ENCODE measurements at regions not wholly inside any gene's neighbourhood (a gene's known extent, or its start where the extent isn't known, plus 50 kb on each side); places are given as distances from the start of the nearest gene placed in this dataset.

DNA sequence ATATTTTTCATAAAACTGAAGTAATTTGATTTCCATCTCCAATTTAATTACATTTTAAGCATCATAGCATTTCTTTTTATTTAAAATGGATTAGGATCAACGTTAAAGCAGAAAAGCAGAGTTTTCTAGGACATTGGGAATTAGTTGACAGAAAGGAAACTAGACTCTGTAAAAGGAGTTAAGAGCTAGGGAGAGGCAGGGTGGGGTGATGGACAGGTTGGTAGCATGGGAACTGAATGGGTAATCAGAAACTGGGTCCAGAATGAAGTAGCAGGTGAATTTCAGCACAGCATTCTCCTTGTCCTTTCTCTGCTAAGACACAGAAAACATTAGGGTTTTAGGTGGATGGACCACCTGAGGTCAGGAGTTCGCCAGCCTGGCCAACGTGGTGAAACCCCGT, 97.6 kb downstream of the ANAPC4 start:
- intact Hi-C loops (cut with DNase I): no loop called here
- no peak for TF ChIP-seq POLR2A (IDR thresholded peaks at IDR 0.05)
- TF ChIP-seq, protein P1, sequence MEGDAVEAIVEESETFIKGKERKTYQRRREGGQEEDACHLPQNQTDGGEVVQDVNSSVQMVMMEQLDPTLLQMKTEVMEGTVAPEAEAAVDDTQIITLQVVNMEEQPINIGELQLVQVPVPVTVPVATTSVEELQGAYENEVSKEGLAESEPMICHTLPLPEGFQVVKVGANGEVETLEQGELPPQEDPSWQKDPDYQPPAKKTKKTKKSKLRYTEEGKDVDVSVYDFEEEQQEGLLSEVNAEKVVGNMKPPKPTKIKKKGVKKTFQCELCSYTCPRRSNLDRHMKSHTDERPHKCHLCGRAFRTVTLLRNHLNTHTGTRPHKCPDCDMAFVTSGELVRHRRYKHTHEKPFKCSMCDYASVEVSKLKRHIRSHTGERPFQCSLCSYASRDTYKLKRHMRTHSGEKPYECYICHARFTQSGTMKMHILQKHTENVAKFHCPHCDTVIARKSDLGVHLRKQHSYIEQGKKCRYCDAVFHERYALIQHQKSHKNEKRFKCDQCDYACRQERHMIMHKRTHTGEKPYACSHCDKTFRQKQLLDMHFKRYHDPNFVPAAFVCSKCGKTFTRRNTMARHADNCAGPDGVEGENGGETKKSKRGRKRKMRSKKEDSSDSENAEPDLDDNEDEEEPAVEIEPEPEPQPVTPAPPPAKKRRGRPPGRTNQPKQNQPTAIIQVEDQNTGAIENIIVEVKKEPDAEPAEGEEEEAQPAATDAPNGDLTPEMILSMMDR (IDR thresholded peaks at IDR 0.05): no peak
- Histone ChIP-seq H3K27ac (no peak overlapping the region), H3K4me1 (no peaks in the 10 kb centered on the region), H3K27me3 (no peaks in the 10 kb centered on the region), H3K4me3 (no peak overlapping the region), H3K36me3 (replicated peaks in 1 of 2; ENCODE audit: insufficient read depth in 1 of 2, low read depth in 2 of 2) (no peaks in the 10 kb centered on the region), H3K9me3 (peaks cover 0 to 5% (median 0%) of the 10 kb centered on the region in 3 donors)
- WGBS, 2 donors: 78 to 80% methylated on average over 4 of the region's 4 CpGs
- ATAC-seq (no peak), DNase-seq (no peak)

- WGBS, 2 donors: 24 to 27% methylated on average over 1 of the region's 1 CpG
- Histone ChIP-seq H3K27me3 (no peaks in the 10 kb centered on the region), H3K36me3 (replicated peaks in 1 of 2; ENCODE audit: insufficient read depth in 1 of 2, low read depth in 2 of 2) (no peaks in the 10 kb centered on the region), H3K4me3 (no peak overlapping the region), H3K27ac (no peak overlapping the region), H3K9me3 (peaks cover 0 to 5% (median 0%) of the 10 kb centered on the region in 3 donors), H3K4me1 (no peaks in the 10 kb centered on the region)
- no peak for ATAC-seq
- DNase-seq: no peak
- TF ChIP-seq, protein P1 (IDR thresholded peaks at IDR 0.05): no peak
- TF ChIP-seq POLR2A (IDR thresholded peaks at IDR 0.05): no peak
- intact Hi-C loops (cut with DNase I): no loop called here
These were observed 100.2 kb downstream of the ANAPC4 start for GRCh38 chr4:25477221-25477620.

DNA sequence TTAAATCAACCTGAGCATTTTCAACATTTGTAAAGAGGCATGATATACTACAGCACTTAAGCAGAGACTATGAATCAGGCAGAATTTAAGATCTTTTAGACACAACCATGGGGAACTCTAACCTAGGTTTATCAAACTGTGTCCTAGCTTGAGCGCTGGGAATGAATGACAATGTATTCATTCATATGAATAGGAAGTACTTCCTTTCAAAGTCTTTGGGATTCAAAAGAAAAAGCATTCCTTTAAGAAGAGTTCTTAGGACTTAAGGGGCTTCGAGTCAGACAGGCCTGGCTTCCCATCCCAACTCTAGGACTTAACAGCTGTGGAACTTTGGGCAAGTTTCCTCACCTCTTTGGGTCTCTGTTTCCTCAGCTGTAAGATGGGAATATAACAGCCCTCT, 104.6 kb downstream of the ANAPC4 start:
- DNase-seq: no peak
- ATAC-seq: no peak
- peaks cover 0 to 5% (median 0%) of the 10 kb centered on the region in 3 donors for H3K9me3 ChIP-seq
- no peaks in the 10 kb centered on the region for H3K4me1 ChIP-seq
- H3K36me3 ChIP-seq (replicated peaks in 1 of 2; ENCODE audit: insufficient read depth in 1 of 2, low read depth in 2 of 2): no peaks in the 10 kb centered on the region
- H3K27me3 ChIP-seq: no peaks in the 10 kb centered on the region
- no peak overlapping the region for H3K27ac ChIP-seq
- no peak overlapping the region for H3K4me3 ChIP-seq
- TF ChIP-seq, protein P1 (IDR thresholded peaks at IDR 0.05): no peak
- no peak for TF ChIP-seq POLR2A (IDR thresholded peaks at IDR 0.05)
- intact Hi-C loops (cut with DNase I): no loop called here
- 49 to 57% methylated on average over 2 of the region's 2 CpGs for WGBS, 2 donors

DNA sequence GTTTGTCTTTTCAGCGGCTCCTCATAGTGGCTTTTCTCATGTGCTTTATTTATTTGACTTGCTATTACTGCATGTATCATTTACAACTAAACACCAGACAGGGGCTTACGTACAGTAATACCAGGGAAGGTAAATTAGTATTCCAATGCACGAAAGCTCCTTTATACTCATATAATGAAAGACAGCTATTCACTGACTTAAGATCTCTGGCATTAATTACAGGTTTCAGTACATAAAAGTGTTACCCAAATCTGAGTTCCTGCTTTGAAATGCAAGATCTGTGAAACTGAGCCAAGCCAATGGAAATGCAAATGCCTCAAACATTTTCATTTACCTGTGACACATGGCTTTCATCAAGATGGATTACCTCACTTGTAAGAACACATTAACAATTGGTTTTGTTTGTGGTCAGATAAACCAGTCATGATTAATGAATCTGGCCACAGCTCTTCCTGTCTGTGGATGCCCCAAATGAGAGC, 107.2 kb downstream of the ANAPC4 start:
- Histone ChIP-seq H3K27me3 (no peaks in the 10 kb centered on the region), H3K4me3 (no peak overlapping the region), H3K27ac (no peak overlapping the region), H3K9me3 (no peaks in the 10 kb centered on the region), H3K4me1 (no peaks in the 10 kb centered on the region), H3K36me3 (replicated peaks in 1 of 2; ENCODE audit: insufficient read depth in 1 of 2, low read depth in 2 of 2) (no peaks in the 10 kb centered on the region)
- TF ChIP-seq POLR2A (IDR thresholded peaks at IDR 0.05): no peak
- TF ChIP-seq, protein P1 (IDR thresholded peaks at IDR 0.05): no peak
- DNase-seq: no peak
- ATAC-seq: no peak
- WGBS, 2 donors: 47 to 58% methylated on average over 3 of the region's 3 CpGs
- intact Hi-C loops (cut with DNase I): no loop called here

DNA sequence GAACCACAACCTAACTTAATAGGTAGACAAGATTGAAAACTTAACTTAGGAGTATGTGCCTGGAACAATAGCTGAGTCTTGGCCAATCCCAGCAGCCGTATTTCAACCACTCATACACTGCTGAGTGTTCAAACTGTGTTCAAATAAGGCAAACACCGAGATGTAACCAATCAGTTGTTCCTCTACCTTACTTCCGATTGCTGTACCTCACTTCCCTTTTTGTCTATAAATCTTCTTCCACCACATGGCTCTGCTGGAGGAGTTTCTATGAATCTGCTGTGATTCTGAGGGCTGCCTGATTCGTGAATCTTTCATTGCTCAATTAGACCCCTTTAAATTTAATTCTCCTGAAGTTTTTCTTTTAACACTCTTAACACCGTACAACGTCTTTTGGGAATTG, 108.0 kb downstream of the ANAPC4 start:
- Histone ChIP-seq H3K4me1 (no peaks in the 10 kb centered on the region), H3K27me3 (no peaks in the 10 kb centered on the region), H3K27ac (no peak overlapping the region), H3K36me3 (replicated peaks in 1 of 2; ENCODE audit: insufficient read depth in 1 of 2, low read depth in 2 of 2) (no peaks in the 10 kb centered on the region), H3K4me3 (no peak overlapping the region), H3K9me3 (no peaks in the 10 kb centered on the region)
- no peak for ATAC-seq
- no peak for TF ChIP-seq POLR2A (IDR thresholded peaks at IDR 0.05)
- TF ChIP-seq, protein P1 (IDR thresholded peaks at IDR 0.05): no peak
- intact Hi-C loops (cut with DNase I): no loop called here
- no peak for DNase-seq
- WGBS, 2 donors: 50 to 76% methylated on average over 6 of the region's 6 CpGs
